Neural crest cell (in vitro differentiated cells): ENCODE measurements at regions not wholly inside any gene's neighbourhood (a gene's known extent, or its start where the extent isn't known, plus 50 kb on each side); places are given as distances from the start of the nearest gene placed in this dataset.
"Not testable (repeated sequence)": the region's sequence is repeated elsewhere in the genome, so short reads cannot be mapped to it uniquely, and the experiment has no call there.

Source experiments
- DNase-seq: peaks from one replicate; pipeline ENCODE4 v3.0.0; 2021; ENCODE audit warnings: low read depth, mixed read lengths, low spot score
- H3K27ac Mint-ChIP-seq: one replicate; pipeline ENCODE4 v1.8.0; 2021; ENCODE audit warnings: mild to moderate bottlenecking, mixed read lengths; ENCODE audit not compliant: unreplicated experiment
- H3K27me3 Mint-ChIP-seq: 2 replicates; pipeline ENCODE4 v1.8.0; 2021; ENCODE audit warnings: low read depth, mild to moderate bottlenecking, mixed read lengths
- H3K36me3 Mint-ChIP-seq: 2 replicates; pipeline ENCODE4 v1.8.0; 2021; ENCODE audit warnings: low read depth, mild to moderate bottlenecking, mixed read lengths
- H3K4me1 Mint-ChIP-seq: 2 replicates; pipeline ENCODE4 v1.8.0; 2021; ENCODE audit warnings: mixed read lengths
- H3K4me3 Mint-ChIP-seq: one replicate; pipeline ENCODE4 v1.8.0; 2021; ENCODE audit warnings: mild to moderate bottlenecking, mixed read lengths
- H3K9me3 Mint-ChIP-seq: 2 replicates; pipeline ENCODE4 v1.8.0; 2021; ENCODE audit warnings: mixed read lengths
- TF ChIP-seq, protein P1 (sequence below): fragments of 200-600 bp; sonication (generic); conservative IDR thresholded peaks from 2 replicates; pipeline ENCODE4 v1.5.0; 2021; ENCODE audit warnings: antibody characterized with exemption, mild to moderate bottlenecking

DNA sequence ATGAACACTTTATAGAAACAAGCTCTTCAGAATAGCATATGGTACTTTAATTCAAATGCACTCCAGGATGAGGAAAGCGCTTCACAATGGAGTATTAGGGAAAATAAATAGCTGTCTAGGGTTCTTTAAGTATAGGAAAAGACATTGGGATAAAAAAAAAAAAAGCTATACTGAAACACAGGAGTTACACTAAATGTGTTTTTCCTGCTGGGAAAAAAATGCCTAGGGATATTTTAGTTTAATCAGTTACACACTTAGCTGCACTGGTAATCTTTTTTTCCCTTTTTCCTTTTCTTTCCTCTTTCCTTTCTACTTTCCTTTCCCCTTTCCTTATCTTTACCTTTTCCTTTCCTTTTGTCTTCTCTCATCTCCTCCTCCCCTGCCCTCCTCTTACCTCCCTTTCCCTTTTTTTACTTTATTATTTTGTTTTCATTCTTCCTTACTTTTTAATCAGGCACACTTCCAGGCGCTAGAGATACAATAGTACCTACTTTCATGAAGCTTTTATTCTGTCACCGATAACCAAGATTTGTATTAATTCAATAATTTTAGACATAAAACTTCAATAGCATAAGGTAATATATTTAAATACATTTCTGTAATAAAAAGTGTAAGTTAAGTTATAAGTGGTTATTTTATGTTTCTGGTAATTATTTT, 758.7 kb downstream of the CDH18 start:
- Mint-ChIP-seq H3K9me3 (no peaks in the 10 kb centered on the region), H3K4me1 (no peaks in the 10 kb centered on the region), H3K27ac (no peak overlapping the region), H3K36me3 (no peaks in the 10 kb centered on the region), H3K27me3 (no peaks in the 10 kb centered on the region), H3K4me3 (no peak overlapping the region)
- DNase-seq, result no peak
- TF ChIP-seq, protein P1, sequence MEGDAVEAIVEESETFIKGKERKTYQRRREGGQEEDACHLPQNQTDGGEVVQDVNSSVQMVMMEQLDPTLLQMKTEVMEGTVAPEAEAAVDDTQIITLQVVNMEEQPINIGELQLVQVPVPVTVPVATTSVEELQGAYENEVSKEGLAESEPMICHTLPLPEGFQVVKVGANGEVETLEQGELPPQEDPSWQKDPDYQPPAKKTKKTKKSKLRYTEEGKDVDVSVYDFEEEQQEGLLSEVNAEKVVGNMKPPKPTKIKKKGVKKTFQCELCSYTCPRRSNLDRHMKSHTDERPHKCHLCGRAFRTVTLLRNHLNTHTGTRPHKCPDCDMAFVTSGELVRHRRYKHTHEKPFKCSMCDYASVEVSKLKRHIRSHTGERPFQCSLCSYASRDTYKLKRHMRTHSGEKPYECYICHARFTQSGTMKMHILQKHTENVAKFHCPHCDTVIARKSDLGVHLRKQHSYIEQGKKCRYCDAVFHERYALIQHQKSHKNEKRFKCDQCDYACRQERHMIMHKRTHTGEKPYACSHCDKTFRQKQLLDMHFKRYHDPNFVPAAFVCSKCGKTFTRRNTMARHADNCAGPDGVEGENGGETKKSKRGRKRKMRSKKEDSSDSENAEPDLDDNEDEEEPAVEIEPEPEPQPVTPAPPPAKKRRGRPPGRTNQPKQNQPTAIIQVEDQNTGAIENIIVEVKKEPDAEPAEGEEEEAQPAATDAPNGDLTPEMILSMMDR, result no peak

DNA sequence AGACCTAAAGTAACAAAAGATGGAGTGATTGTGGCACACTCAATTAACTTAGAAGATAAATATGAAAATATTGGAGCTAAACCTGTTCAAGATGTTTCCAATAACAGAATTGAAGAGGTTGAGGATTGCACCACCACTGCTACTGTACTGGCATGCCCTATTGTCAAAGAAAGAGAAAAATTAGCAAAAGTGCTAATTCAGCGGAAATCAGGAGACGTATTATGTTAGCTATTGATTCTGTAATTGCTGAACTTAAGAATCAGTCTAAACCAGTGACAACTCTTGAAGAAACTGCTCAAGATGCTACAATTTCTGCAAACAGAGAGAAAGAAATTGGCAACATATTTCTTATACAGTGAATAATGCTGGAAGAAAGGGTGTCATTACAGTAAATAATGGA, 754.4 kb downstream of the CDH18 start:
- Mint-ChIP-seq H3K4me3 (no peak overlapping the region), H3K27me3 (no peaks in the 10 kb centered on the region), H3K4me1 (no peaks in the 10 kb centered on the region), H3K27ac (no peak overlapping the region), H3K9me3 (no peaks in the 10 kb centered on the region), H3K36me3 (no peaks in the 10 kb centered on the region)
- no peak for DNase-seq
- TF ChIP-seq, protein P1, result no peak

DNA sequence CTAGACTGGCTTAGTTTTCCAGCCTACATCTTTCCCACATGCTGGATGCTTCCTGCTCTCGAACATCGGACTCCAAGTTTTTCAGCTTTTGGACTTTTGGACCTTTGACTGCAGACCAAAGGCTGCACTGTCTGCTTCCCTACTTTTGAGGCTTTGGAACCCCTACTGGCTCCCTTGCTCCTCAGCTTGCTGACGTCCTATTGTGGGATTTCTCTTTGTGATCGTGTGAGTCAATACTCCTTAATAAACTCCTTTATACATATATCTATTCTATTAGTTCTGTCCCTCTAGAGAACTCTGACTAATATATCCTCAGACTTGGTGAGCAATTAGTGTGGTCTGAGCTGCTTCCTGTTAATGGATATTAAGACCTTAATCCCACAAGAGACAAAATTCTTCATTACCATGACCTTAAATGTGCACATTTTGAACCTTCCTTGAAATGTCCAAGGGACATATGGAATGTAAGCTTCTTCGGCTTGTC, 752.9 kb downstream of the CDH18 start:
- Mint-ChIP-seq H3K27ac (no peak overlapping the region), H3K4me3 (no peak overlapping the region), H3K36me3 (no peaks in the 10 kb centered on the region)

DNA sequence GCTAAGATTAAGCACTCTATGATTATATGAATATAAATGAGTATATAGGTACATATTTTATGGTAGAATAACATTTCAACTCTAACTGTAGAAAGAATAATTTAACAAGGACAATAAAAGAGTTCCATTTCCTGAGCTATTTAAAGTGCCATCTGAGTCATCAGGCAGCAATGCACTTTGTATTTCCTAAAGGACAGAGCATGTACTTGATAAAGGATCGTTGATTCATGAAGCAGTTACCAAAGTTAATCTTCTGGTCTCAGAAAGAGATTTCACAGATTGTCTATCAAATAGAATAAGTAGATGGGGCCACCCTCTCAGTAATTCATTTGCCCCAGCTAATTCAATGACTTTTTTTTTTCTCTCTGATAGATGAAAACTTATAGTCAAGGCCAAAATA, 747.8 kb downstream of the CDH18 start:
- H3K4me1 Mint-ChIP-seq, result peaks cover 9% of the 10 kb centered on the region
- H3K4me3 Mint-ChIP-seq, result no peak overlapping the region
- TF ChIP-seq, protein P1, result no peak
- no peaks in the 10 kb centered on the region for H3K36me3 Mint-ChIP-seq
- DNase-seq, result no peak
- H3K27me3 Mint-ChIP-seq, result no peaks in the 10 kb centered on the region
- no peaks in the 10 kb centered on the region for H3K9me3 Mint-ChIP-seq
- no peak overlapping the region for H3K27ac Mint-ChIP-seq

More for the DNA sequence above, 752.9 kb downstream of the CDH18 start:
- H3K4me1 Mint-ChIP-seq, result peaks cover 7% of the 10 kb centered on the region
- no peaks in the 10 kb centered on the region for H3K27me3 Mint-ChIP-seq
- TF ChIP-seq, protein P1, result no peak
- H3K9me3 Mint-ChIP-seq, result no peaks in the 10 kb centered on the region
- no peak for DNase-seq

DNA sequence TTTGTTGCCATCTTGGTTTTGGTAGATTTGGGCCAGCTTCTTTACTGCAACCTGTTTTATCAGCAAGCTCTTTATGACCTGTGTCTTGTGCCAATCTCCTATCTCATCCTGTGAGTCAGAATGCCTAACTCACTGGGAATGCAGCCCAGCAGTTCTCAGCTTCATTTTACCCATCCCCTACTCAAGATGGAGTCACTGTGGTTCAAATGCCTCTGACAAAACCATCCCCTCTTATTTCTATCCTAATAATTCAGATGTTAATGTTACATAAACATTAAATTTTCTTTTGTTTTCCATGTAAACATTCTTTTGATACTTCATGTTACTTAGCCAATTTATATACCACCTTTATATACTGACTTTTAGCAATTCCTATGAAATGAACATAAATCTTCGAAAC, 746.3 kb downstream of the CDH18 start:
- H3K36me3 Mint-ChIP-seq, result no peaks in the 10 kb centered on the region
- H3K27ac Mint-ChIP-seq, result no peak overlapping the region
- H3K9me3 Mint-ChIP-seq, result peaks cover 3% of the 10 kb centered on the region
- no peaks in the 10 kb centered on the region for H3K27me3 Mint-ChIP-seq
- peaks cover 9% of the 10 kb centered on the region for H3K4me1 Mint-ChIP-seq
- no peak overlapping the region for H3K4me3 Mint-ChIP-seq
- DNase-seq, result no peak
- TF ChIP-seq, protein P1, result no peak

DNA sequence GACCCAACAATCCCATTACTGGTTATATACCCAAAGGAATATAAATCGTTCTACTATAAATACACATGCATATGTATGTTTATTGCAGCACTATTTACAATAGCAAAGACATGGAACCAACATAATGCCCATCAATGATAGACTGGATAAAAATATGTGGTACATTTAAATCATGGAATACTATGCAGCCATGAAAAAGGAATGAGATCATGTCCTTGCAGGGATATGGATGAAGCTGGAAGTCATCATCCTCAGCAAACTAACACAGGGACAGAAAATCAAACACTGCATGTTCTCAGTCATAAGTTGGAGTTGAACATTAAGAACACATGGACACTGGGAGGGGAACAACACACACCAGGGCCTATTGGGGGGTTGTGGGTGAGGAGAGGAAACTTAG, 741.8 kb downstream of the CDH18 start:
- H3K27ac Mint-ChIP-seq, H3K36me3 Mint-ChIP-seq, DNase-seq, H3K9me3 Mint-ChIP-seq, H3K4me3 Mint-ChIP-seq, H3K27me3 Mint-ChIP-seq, H3K4me1 Mint-ChIP-seq: not testable (repeated sequence)
